SK-N-SH treated with all-trans-retinoic acid at 6 μM for 48 hours (cell line): ENCODE measurements at regions not wholly inside any gene's neighbourhood (a gene's known extent, or its start where the extent isn't known, plus 50 kb on each side); places are given as distances from the start of the nearest gene placed in this dataset.

Source experiments
- ARNTL ChIP-seq: fragments of 450-650 bp; formaldehyde crosslinking; IDR thresholded peaks from 2 replicates; pipeline ENCODE4 v1.5.0; 2020; ENCODE audit warnings: low read depth, mild to moderate bottlenecking, moderate library complexity, borderline replicate concordance
- SNAI2 ChIP-seq: fragments of 250-450 bp; sonication (Bioruptor Pico); IDR thresholded peaks from 2 replicates; pipeline ENCODE4 v1.5.0; 2020; ENCODE audit warnings: mild to moderate bottlenecking, moderate library complexity
- TCF4 ChIP-seq: fragments of 250-450 bp; sonication (Bioruptor Pico); IDR thresholded peaks from 2 replicates; pipeline ENCODE4 v1.8.0; 2021; ENCODE audit warnings: mild to moderate bottlenecking, moderate library complexity, borderline replicate concordance
- ZFP30 ChIP-seq: fragments of 450-650 bp; formaldehyde crosslinking; IDR thresholded peaks from 2 replicates; pipeline ENCODE4 v1.5.0; 2022; ENCODE audit warnings: mild to moderate bottlenecking, moderate library complexity
- ZNF565 ChIP-seq: fragments of 450-650 bp; formaldehyde crosslinking; conservative IDR thresholded peaks from 2 replicates; pipeline ENCODE4 v1.5.0; 2020; ENCODE audit warnings: low read depth, mild to moderate bottlenecking, moderate library complexity
- ZNF70 ChIP-seq: fragments of 450-650 bp; formaldehyde crosslinking; IDR thresholded peaks from 2 replicates; pipeline ENCODE4 v1.5.0; 2020; ENCODE audit warnings: mild to moderate bottlenecking, moderate library complexity

- TF ChIP-seq ZNF70 (no peak), ZNF565 (CRISPR knock-in tag) (no peak), ZFP30 (CRISPR knock-in tag) (no peak), ARNTL (CRISPR knock-in tag) (no peak), TCF4 (no peak), SNAI2 (CRISPR knock-in tag) (no peak)
Observed at GRCh38 chr12:93042684-93043083, 113.6 kb upstream of the EEA1 start.
